ENCODE measurements at regions not wholly inside any gene's neighbourhood (a gene's known extent, or its start where the extent isn't known, plus 50 kb on each side); places are given as distances from the start of the nearest gene placed in this dataset.

- no peak for TF ChIP-seq POLR2AphosphoS5 (IDR thresholded peaks at IDR 0.05; ENCODE audit: low read depth, low read length)
- no peak for TF ChIP-seq TCF12 (IDR thresholded peaks at IDR 0.05; ENCODE audit: low read depth, low read length)
- no peak for TF ChIP-seq MAX (IDR thresholded peaks at IDR 0.05)
- no peak for TF ChIP-seq TAF1 (IDR thresholded peaks at IDR 0.05; ENCODE audit: low read depth, low read length)
- TF ChIP-seq CTCF (IDR thresholded peaks at IDR 0.05; ENCODE audit: control extremely low read depth in 1 of 3, insufficient read depth in 1 of 3, low read depth in 1 of 3, low read length in 3 of 3), result no peak
- no peak for TF ChIP-seq RBBP5 (IDR thresholded peaks at IDR 0.05; ENCODE audit: borderline replicate concordance, low read depth, low read length)
- TF ChIP-seq CBX8 (IDR thresholded peaks at IDR 0.05; ENCODE audit: borderline replicate concordance, low read depth, low read length), result no peak
- TF ChIP-seq SUZ12 (IDR thresholded peaks at IDR 0.05; ENCODE audit: low read length), result no peak
These were observed 847.8 kb downstream of the MRPL39 start for GRCh38 chr21:24759348-24760075.
